C4-2B (cell line): ENCODE measurements at regions not wholly inside any gene's neighbourhood (a gene's known extent, or its start where the extent isn't known, plus 50 kb on each side); places are given as distances from the start of the nearest gene placed in this dataset.

ENCODE experiments used
- H3K27ac ChIP-seq: fragments of 450-650 bp; 2 replicates; pipeline ENCODE4 v1.5.1; 2017
- CTCF ChIP-seq: fragments of 450-650 bp; conservative IDR thresholded peaks from 2 replicates; pipeline ENCODE4 v1.5.1; 2017; ENCODE audit warnings: mild to moderate bottlenecking
- ZFX ChIP-seq: fragments of 450-650 bp; IDR thresholded peaks from 2 replicates; pipeline ENCODE4 v1.6.1; 2017

DNA sequence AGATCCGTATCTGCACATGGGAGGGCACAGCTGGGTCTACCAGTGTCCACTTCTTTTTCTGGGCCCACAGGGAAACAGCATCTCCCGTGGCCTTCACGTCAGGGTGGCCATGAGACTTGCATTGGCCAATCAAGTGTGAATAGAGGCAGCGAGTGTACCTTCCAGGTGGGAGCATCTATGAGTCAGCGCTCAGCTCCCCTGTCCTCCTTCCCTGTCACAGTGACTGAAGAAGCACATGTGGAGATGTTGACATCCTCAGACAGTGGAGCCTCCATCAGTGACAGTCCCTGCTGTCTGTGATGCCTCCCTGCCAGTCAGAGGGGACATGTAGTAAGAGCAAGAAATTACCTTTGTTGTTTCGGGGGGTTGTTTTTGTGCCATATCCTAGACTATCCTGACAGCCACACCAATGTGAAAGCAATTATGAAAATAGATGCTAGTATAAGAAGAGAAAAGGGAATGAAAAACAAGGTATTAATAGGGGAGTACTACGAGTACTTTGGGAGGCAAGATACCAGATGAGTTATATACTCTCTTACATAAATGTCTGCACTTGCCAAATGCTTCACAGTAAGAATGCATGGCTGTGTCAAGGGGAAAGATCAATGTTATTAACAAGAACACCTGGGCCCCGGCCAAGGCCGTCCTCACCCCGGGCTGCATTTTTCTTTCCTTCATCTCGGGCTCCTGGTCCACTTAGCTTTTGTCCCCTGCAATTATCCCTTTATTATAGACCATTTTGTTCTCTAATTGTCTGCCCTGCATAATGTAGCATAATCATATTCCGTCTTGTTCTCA is 86.0 kb downstream of the MATN1 start:
- no peak overlapping the region for H3K27ac ChIP-seq
- TF ChIP-seq ZFX (no peak), CTCF (no peak)

- H3K27ac ChIP-seq, result no peak overlapping the region
- TF ChIP-seq ZFX (no peak), CTCF (no peak)
Observed at GRCh38 chr1:30636621-30637020, 86.8 kb downstream of the MATN1 start.

GRCh38 chr1:30635391-30635975 is 87.9 kb downstream of the MATN1 start:
- H3K27ac ChIP-seq, result no peak overlapping the region
- no peak for TF ChIP-seq ZFX

GRCh38 chr1:30634507-30634906 is 88.9 kb downstream of the MATN1 start:
- H3K27ac ChIP-seq, result no peak overlapping the region
- TF ChIP-seq ZFX (no peak), CTCF (no peak)

DNA sequence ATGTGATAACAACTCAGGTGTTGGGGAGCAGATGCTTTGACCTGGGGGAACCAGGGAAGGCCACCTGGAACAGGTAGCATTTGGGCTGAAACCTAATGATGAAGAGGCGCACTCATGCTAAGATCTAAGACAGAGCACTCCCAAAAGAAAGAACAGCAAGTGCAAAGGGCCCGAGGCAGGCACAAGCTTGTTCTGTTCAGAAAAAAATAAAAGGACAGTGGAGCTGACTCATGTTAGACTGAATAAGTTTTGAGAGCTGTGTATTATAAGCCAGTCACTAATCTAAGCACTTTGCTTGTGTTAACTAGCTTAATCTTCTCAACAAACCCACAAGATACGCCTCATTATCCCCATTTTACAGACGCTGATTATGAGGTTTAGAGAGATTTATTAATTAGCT is 90.1 kb downstream of the MATN1 start:
- TF ChIP-seq CTCF (no peak), ZFX (no peak)
- no peak overlapping the region for H3K27ac ChIP-seq

- TF ChIP-seq CTCF (no peak), ZFX (no peak)
- no peak overlapping the region for H3K27ac ChIP-seq
Observed at GRCh38 chr1:30632481-30632880, 90.9 kb downstream of the MATN1 start.

DNA sequence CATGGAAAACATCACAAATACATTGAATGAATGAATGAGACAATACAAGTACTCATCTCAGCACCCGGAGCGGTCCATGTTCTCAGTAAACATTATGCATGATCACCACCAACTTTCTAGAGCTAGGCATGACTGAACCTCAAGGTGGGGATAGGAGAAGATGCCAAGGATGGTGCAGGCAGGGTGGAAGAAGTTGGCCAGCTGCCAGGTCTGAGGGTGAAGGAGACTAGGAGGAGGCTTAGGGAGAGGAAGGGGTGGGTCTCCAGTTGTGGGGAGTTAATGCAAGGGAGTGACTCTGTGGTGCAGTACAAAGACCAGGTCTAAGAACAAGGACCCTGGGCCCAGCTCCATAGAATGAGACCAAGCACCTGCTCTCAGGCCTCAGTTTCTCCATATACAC is 91.7 kb downstream of the MATN1 start:
- H3K27ac ChIP-seq, result no peak overlapping the region
- TF ChIP-seq CTCF (no peak), ZFX (no peak)

DNA sequence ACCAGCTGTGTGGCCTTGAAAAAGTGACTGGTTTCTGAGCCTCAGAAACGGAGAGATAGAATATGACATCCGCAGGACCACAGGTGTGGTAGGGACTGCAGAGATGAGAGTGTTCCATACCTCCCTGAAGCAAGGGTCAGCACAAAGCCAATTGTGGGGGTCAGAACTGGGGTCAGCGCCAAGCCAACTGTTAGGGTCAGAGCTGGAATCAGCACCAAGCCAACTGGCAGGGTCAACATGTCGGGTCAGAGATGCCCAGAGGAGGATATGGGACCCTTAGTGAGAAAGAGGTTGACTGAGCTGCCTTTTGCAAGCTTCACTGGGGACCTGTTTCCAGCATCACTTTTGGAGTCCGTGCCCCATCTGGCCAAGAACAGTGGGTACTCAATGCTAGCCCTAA is 93.9 kb downstream of the MATN1 start:
- no peak overlapping the region for H3K27ac ChIP-seq
- TF ChIP-seq CTCF, result no peak
- TF ChIP-seq ZFX, result no peak
